ENCODE measurements at regions not wholly inside any gene's neighbourhood (a gene's known extent, or its start where the extent isn't known, plus 50 kb on each side); places are given as distances from the start of the nearest gene placed in this dataset.

DNA sequence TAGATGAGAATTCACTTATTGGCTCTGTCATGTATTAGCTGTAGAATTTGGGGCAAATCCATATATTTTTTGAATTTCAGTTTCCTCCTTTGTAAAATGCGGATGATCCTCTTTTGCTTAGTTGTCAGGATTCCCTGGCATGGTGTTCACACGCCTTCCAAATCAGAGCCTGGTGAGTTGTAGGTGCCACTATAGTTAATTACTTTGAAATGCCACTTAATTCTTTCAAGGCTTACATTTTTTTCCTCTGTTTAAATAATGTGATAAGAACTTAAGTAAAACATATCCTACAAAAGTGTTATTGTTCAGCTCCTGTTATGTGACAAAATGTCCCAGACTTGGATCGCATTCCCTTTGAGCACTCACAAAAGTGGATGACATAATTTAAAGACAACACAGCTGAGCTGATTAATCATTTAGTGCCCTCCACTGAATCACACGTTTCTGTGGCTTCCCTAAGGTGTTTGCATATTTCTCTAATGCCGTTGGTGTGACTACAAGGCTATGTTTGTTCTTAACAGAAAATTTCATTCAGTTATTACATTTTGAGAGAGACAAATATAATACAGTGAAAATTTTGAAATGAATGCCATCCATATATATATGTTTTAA is 471.2 kb upstream of the CHST9 start:
- Mint-ChIP-seq H3K4me3 (no peak overlapping the region), H3K27ac (no peak overlapping the region), H3K27me3 (ENCODE audit: low read depth) (no peaks in the 10 kb centered on the region), H3K36me3 (ENCODE audit: insufficient read depth in 1 of 3, low read depth in 3 of 3) (no peaks in the 10 kb centered on the region), H3K4me1 (peaks cover 7 to 8% of the 10 kb centered on the region in 2 experiments), H3K9me3 (no peaks in the 10 kb centered on the region)
- Histone ChIP-seq H4K5ac (ENCODE audit: insufficient read length, low read depth, low read length) (no peak overlapping the region), H3K4me1 (ENCODE audit: insufficient read depth, low read length) (0 out of 2 replicates have a peak, but pooled peaks cover 2% of the 10 kb centered on the region), H3T11ph (ENCODE audit: low read length) (no peak overlapping the region), H3K18ac (ENCODE audit: insufficient read length, low read depth, low read length) (no peak overlapping the region), H3K27me3 (ENCODE audit: insufficient read depth, low read length) (no peaks in the 10 kb centered on the region), H3K9ac (ENCODE audit: extremely low read depth, insufficient read length, low read length) (no peak overlapping the region), H3K9me3 (ENCODE audit: control insufficient read depth, low read depth, low read length) (no peaks in the 10 kb centered on the region), H2BK12ac (ENCODE audit: insufficient read length, low read depth, low read length) (no peak overlapping the region), H2AFZ (ENCODE audit: low read length) (no peak overlapping the region), H2BK20ac (ENCODE audit: low read depth, low read length, poor library complexity, severe bottlenecking) (no peak overlapping the region), H3K23ac (ENCODE audit: insufficient read length, low read depth, low read length) (no peak overlapping the region), H3K23me2 (ENCODE audit: insufficient read length, low read depth, low read length, poor library complexity, severe bottlenecking) (no peaks in the 10 kb centered on the region), H3K4me2 (ENCODE audit: insufficient read depth, insufficient read length, low read length) (no peak overlapping the region), H3K56ac (ENCODE audit: insufficient read length, low read depth, low read length) (no peak overlapping the region), H2BK5ac (ENCODE audit: insufficient read length, low read length) (no peak overlapping the region), H3K79me2 (ENCODE audit: insufficient read depth, low read length) (no peaks in the 10 kb centered on the region), H3K79me1 (ENCODE audit: insufficient read depth, low read depth, low read length, poor library complexity, severe bottlenecking) (no peaks in the 10 kb centered on the region), H4K20me1 (ENCODE audit: control insufficient read depth, insufficient read depth, insufficient read length) (no peaks in the 10 kb centered on the region), H3K4ac (ENCODE audit: low read depth, low read length) (no peak overlapping the region), H3K14ac (ENCODE audit: insufficient read depth, low read length) (no peak overlapping the region), H2AK5ac (ENCODE audit: insufficient read length, low read length) (no peak overlapping the region), H4K8ac (replicated peaks; ENCODE audit: insufficient read length, low read depth, low read length) (no peak overlapping the region), H2BK15ac (ENCODE audit: low read depth, low read length) (no peak overlapping the region), H2BK120ac (ENCODE audit: low read depth, low read length, poor library complexity, severe bottlenecking) (no peak overlapping the region), H4K91ac (ENCODE audit: insufficient read length, low read depth, low read length) (no peak overlapping the region), H3K27ac (ENCODE audit: insufficient read length, low read depth, low read length) (no peak overlapping the region)
- DNase-seq, result no peak
- no CpG with 5 or more reads among the region's 5 CpGs for WGBS (ENCODE audit: extremely low coverage, insufficient read length, low lambda C conversion rate)
- TF ChIP-seq, protein P1, sequence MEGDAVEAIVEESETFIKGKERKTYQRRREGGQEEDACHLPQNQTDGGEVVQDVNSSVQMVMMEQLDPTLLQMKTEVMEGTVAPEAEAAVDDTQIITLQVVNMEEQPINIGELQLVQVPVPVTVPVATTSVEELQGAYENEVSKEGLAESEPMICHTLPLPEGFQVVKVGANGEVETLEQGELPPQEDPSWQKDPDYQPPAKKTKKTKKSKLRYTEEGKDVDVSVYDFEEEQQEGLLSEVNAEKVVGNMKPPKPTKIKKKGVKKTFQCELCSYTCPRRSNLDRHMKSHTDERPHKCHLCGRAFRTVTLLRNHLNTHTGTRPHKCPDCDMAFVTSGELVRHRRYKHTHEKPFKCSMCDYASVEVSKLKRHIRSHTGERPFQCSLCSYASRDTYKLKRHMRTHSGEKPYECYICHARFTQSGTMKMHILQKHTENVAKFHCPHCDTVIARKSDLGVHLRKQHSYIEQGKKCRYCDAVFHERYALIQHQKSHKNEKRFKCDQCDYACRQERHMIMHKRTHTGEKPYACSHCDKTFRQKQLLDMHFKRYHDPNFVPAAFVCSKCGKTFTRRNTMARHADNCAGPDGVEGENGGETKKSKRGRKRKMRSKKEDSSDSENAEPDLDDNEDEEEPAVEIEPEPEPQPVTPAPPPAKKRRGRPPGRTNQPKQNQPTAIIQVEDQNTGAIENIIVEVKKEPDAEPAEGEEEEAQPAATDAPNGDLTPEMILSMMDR (conservative IDR thresholded peaks at IDR 0.05), result no peak
